DND-41 (cell line): ENCODE measurements at regions not wholly inside any gene's neighbourhood (a gene's known extent, or its start where the extent isn't known, plus 50 kb on each side); places are given as distances from the start of the nearest gene placed in this dataset.

ENCODE experiments used
- EZH2 ChIP-seq: IDR thresholded peaks from 3 replicates; pipeline ENCODE4 v1.6.1; 2012; ENCODE audit warnings: borderline replicate concordance, low read depth, mild to moderate bottlenecking, moderate library complexity, low read length, inconsistent platforms; ENCODE audit not compliant: severe bottlenecking
- TF ChIP-seq, protein P1 (sequence below): IDR thresholded peaks from 2 replicates; pipeline ENCODE4 v1.5.1; 2012; ENCODE audit warnings: borderline replicate concordance, low read length, moderate library complexity, mild to moderate bottlenecking; ENCODE audit not compliant: poor library complexity, severe bottlenecking; ENCODE audit errors: extremely low read depth

GRCh38 chr12:92560713-92561542 lies 141.9 kb upstream of the PLEKHG7 start:
- TF ChIP-seq, protein P1, sequence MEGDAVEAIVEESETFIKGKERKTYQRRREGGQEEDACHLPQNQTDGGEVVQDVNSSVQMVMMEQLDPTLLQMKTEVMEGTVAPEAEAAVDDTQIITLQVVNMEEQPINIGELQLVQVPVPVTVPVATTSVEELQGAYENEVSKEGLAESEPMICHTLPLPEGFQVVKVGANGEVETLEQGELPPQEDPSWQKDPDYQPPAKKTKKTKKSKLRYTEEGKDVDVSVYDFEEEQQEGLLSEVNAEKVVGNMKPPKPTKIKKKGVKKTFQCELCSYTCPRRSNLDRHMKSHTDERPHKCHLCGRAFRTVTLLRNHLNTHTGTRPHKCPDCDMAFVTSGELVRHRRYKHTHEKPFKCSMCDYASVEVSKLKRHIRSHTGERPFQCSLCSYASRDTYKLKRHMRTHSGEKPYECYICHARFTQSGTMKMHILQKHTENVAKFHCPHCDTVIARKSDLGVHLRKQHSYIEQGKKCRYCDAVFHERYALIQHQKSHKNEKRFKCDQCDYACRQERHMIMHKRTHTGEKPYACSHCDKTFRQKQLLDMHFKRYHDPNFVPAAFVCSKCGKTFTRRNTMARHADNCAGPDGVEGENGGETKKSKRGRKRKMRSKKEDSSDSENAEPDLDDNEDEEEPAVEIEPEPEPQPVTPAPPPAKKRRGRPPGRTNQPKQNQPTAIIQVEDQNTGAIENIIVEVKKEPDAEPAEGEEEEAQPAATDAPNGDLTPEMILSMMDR, result no peak
- no peak for TF ChIP-seq EZH2
